ENCODE measurements at regions not wholly inside any gene's neighbourhood (a gene's known extent, or its start where the extent isn't known, plus 50 kb on each side); places are given as distances from the start of the nearest gene placed in this dataset.
"Not testable (repeated sequence)": the region's sequence is repeated elsewhere in the genome, so short reads cannot be mapped to it uniquely, and the experiment has no call there.

GRCh38 chr20:11144114-11144950, 470.5 kb upstream of the JAG1 start:
- no peak for DNase-seq

- no peak for DNase-seq
Observed at GRCh38 chr20:11145616-11146015, 471.8 kb upstream of the JAG1 start.

- no peak for DNase-seq
Observed at GRCh38 chr20:11153819-11154218, 480.0 kb upstream of the JAG1 start.

GRCh38 chr20:11155156-11155756, 481.5 kb upstream of the JAG1 start:
- DNase-seq, result no peak

GRCh38 chr20:11156922-11157321, 483.1 kb upstream of the JAG1 start:
- no peak for DNase-seq

DNA sequence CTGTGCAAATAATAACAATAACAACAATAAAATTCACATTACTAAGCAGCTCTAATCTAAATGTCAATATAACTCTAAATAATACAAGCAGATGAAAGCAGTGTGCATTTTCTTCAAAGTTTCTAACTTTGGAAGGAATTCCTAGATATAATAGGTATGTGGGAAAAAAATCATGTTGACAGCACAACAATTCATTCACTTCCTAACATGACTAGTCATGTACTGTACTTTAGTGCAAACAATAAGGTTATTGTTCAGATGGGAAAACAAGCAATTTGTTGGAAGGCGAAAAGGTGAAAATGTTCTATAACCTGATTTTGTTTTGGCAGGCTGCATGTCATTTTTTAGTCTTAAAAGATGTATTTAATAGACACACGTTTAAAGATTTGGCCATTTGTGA, 484.3 kb upstream of the JAG1 start:
- no peak for DNase-seq

DNA sequence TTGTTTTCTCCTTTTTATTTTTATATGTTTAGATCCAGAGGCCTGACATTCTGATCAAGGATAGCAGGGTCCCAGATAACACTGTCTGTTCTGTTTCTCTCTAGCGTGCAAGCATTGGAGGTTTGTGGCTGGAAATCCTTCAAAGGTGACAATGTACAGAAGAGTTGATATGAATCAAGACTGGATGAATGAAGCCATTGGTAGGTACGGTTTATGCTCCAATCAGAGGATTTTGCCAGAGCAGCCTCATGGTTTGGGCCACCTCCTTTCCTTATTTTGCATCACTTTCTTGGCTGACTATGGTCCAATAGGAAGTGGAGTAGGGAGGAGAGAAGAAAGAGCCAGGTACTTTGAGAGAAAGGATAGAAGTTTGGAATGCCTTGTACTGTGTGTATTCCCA, 484.8 kb upstream of the JAG1 start:
- no peak for DNase-seq

DNA sequence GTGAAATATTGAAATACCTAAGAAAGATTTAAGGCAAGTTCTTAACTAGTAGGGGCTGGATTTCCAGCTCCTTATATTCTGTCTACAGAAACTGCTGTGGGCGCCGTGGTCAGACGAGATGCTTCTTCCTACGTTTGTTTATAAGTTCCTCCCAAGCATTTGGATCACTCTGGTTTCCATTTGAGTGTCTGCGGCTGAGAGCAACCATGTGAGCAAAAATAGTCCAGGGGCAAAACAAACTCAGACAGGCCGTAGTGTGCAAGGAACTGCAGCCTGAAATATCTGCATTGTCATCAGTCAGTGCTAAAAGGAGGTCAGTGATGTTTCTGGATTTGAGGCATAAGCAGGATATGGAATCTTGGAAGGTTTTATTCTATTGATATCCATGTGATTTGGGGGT, 485.9 kb upstream of the JAG1 start:
- peak; percentile 74 to 78 for DNase-seq

DNA sequence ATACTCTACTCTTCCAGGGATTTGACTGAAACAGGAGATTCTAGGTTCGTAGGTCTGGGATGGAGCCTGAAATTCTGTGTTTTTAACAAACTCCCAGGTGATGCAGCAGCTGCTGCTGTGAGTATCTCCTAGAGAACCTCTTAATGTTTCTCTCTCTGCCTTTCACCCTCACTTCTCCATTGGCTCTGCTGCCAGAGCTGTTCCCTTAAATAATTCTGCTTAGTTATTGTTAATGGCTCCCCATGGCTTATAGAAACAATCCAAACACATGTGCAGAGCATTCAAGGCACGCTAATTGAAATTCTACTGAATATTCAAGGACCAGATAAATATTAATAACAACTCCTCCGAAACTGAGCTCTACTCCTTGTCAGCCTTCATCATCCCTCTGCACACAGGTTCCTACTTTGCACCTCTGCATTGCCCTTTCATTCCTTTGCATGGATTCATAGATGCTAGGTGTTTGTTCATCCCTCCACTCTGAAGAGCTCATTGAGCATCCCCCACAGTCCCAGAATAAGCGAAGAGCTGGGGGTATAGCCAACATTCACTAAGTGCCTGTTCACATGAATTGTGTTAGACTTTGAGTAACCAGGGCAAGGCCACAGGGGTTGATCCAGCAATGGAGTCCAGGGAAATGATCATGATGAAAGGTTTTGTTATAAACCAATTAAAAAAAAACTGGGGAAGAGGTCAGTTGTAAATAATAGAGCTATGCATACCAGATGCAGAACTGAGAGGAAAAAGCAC, 488.4 kb upstream of the JAG1 start:
- DNase-seq, result no peak

DNA sequence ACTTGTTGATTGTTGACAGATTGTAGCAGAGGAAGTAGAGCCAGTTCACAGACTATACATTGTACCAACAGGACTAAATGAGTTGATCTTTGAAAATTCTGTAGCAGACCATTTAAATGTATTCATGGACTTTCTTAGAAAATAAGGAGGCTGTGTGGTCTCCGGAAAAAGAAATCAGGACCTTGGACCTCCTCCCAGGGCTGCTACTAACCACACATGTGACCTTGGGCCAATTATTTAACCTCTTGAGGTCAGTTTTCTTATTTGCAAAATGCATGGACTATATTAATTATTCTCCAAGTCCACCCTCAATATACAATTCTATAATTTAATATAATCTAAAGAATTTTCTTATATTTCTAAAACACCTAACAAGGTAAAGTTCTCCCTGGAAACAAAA, 492.0 kb upstream of the JAG1 start:
- no peak for DNase-seq

DNA sequence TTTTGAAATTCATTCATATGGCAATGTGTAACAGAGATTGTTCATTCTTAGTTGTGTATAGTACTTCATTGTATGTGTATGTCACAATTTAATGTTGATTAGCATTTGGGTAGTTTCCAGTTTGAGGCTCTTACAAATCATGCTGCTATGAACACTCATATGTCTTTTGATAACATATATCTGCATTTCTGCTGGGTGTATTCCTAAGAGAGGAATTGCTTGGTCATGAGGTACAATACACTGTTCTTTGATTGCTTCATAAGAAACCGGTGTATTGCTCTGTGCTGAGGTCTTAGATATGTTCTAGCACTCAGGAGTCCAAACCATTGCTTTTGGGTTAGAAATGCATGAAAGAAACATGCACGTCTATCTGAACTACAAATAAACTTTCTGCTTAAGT, 492.9 kb upstream of the JAG1 start:
- no peak for DNase-seq

GRCh38 chr20:11168026-11168425, 494.2 kb upstream of the JAG1 start:
- DNase-seq, result no peak

DNA sequence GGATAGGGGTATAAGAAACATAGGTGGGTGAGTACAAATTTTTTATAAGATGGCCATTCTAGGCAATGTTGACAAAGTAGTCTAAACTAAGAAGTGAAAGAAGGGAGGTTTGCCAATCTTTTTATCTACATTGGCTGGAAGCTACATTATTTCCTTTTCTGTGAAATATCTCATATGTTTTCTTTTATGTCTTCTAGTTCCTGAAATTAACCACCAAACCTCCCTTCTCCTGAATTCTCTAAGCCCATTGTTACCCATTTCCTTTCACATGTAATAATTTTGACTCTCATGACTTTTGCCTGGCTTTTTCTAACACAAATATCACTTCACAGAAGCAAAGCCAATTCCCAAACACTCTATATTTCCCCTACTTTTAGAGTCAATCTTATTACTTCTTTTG, 496.2 kb upstream of the JAG1 start:
- DNase-seq, result peak in 1 of 2 donors; percentile 25

DNA sequence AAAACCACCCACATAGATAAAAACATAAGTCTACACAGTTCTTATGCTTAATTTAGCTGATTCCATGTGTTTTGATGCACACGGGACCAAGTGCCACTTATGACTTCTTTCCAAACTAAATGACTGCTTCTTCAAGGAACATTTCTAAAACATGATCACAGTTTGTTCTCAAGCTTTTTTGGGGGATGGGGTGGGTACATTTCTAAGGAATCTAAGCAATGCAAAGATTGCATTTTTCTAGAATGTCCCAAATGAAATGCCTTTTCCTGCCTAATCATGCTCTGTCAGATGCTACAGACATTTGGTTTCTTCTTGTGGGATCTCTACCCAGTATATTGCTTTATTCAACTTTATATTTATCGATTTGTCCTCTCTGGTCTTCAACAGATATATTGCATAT, 496.8 kb upstream of the JAG1 start:
- no peak for DNase-seq

GRCh38 chr20:11172881-11173280, 499.1 kb upstream of the JAG1 start:
- no peak for DNase-seq

- no peak for DNase-seq
Observed at GRCh38 chr20:11173916-11174315, 500.1 kb upstream of the JAG1 start.

DNA sequence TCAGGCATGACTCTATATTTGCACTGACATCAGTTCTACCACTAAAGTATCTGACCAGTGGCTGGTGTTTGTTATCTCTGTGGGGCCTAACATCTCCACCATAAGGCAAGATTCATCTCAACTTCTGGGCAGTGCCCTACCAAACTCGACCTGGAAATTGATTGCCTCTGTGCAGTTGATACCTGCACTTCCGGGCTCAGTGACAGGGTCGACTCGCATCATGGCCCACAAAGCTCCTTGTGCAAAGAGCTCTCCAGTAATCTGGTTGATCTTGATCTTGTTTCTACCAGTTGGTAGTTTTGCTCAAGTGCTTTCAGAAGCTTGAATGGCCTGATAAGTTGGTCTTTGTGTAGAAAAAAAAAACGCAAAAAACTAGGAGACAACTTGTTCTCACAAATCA, 501.1 kb upstream of the JAG1 start:
- no peak for DNase-seq

GRCh38 chr20:11176431-11176830, 502.6 kb upstream of the JAG1 start:
- DNase-seq, result no peak

- DNase-seq, result no peak
Observed at GRCh38 chr20:11178946-11179654, 505.3 kb upstream of the JAG1 start.

- no peak for DNase-seq
Observed at GRCh38 chr20:11180186-11180585, 506.4 kb upstream of the JAG1 start.

DNA sequence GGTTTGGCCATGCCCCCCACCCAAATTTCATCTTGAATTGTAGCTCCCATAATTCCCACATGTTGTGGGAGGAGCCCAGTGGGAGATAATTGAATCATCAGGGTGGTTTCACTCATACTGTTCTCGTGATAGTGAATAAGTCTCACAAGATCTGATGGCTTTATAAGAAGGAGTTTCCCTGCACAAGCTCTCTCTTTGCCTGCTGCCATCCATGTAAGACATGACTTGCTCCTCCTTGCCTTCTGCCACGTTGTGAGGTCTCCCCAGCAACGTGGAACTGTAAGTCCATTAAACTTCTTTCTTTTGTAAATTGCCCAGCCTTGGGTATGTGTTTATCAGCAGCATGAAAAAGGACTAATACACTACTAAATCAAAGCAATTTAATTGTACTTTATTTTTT, 507.3 kb upstream of the JAG1 start:
- DNase-seq, result not testable (repeated sequence)

- no peak for DNase-seq
Observed at GRCh38 chr20:11181966-11182365, 508.2 kb upstream of the JAG1 start.

DNA sequence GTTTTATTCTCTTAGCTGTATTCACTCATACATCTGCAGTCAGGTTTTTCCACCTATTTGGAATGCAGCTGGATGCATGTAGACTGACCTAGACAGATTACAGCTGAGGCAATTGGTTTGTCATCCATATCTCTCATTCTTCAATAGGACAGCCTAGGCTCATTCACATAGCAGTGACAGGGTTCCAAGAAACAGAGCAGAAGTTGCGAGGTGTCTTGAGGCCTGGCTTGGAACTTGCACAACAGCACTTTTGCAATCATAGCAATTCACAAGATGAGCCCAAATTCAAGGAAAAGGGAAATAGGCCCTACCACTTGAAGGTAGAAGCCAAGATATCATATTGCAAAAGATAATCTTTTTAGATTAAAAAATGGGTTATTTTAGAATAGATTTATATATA, 508.9 kb upstream of the JAG1 start:
- peak; percentile 94 to 96 for DNase-seq
